Uterus (tissue), 3 donors: ENCODE measurements at regions not wholly inside any gene's neighbourhood (a gene's known extent, or its start where the extent isn't known, plus 50 kb on each side); places are given as distances from the start of the nearest gene placed in this dataset.
"Not testable (repeated sequence)": the region's sequence is repeated elsewhere in the genome, so short reads cannot be mapped to it uniquely, and the experiment has no call there.

Experiments
- DNase-seq, 2 donors: peaks; one replicate each; pipeline ENCODE4 v3.0.0-alpha.2; 2019 to 2020
- H3K27ac ChIP-seq, 2 donors: fragments of 200-600 bp; sonication (generic); 1 replicate in 1 of 2; 2 replicates in 1 of 2; pipeline ENCODE4 v1.5.1; 2016 to 2018
- H3K27me3 ChIP-seq, 2 donors: fragments of 200-600 bp; sonication (generic); one replicate each; pipeline ENCODE4 v1.5.1; 2018 to 2019; ENCODE audit warnings: control low read depth in 1 of 2
- H3K36me3 ChIP-seq, 2 donors: fragments of 200-600 bp; sonication (generic); one replicate each; pipeline ENCODE4 v1.5.1; 2019; ENCODE audit warnings: control low read depth in 1 of 2
- H3K4me1 ChIP-seq, 2 donors: fragments of 200-600 bp; sonication (generic); one replicate each; pipeline ENCODE4 v1.5.1; 2018 to 2019; ENCODE audit warnings: control low read depth in 1 of 2
- H3K4me3 ChIP-seq, 2 donors: fragments of 200-600 bp; sonication (generic); 1 replicate in 1 of 2; 2 replicates in 1 of 2; pipeline ENCODE4 v1.5.1; 2018 to 2019; ENCODE audit warnings: mild to moderate bottlenecking in 1 of 2
- H3K9me3 ChIP-seq, 2 donors: fragments of 200-600 bp; sonication (generic); one replicate each; pipeline ENCODE4 v1.5.1; 2019; ENCODE audit warnings: control low read depth in 1 of 2
- POLR2A ChIP-seq, 2 donors: fragments of 450-650 bp; IDR thresholded peaks; one replicate each; pipeline ENCODE4 v1.6.1; 2016; ENCODE audit warnings: antibody characterized with exemption in 2 of 2, mild to moderate bottlenecking in 1 of 2, moderate library complexity in 1 of 2
- intact Hi-C: fragments of 100-400 bp; cut with DNase I; formaldehyde crosslinking; loops from one replicate; pipeline ENCODE4 v1.15.1; 2023; ENCODE audit warnings: low total_unique reads
- TF ChIP-seq, protein P1 (sequence below), 4 experiments: fragments of 200-600 bp in 2 of 4; fragments of 450-650 bp in 2 of 4; sonication (generic) in 2 of 4; IDR thresholded peaks; one replicate each; pipeline ENCODE4 v1.5.1; 2016 to 2019; ENCODE audit warnings: antibody characterized with exemption in 4 of 4, mild to moderate bottlenecking in 2 of 4, moderate library complexity in 1 of 4
- donor health status: DM: yes; HTN: yes; CAD: no.

DNA sequence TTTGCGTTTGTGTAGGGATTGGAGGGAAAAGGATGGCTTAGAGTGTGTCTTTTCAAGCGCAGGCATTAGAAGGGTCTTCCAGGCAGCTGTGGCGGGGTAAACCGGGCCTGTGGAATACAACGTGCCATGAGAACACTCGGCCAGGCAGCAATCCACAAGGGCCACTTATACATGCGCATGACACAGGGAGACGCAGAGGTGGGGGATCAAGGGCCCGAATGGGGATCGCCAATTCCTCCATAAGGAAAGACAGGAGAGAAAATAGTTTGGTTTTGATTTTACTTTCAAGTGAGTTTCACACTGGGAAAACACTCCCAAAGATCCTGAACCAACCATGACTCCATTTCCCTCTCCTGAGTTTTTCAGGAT is 71.6 kb downstream of the SPRING1 start:
- Histone ChIP-seq H3K9me3 (no peaks in the 10 kb centered on the region), H3K4me3 (no peak overlapping the region), H3K27me3 (no peaks in the 10 kb centered on the region), H3K36me3 (no peaks in the 10 kb centered on the region), H3K27ac (no peak overlapping the region), H3K4me1 (no peaks in the 10 kb centered on the region)
- TF ChIP-seq POLR2A (IDR thresholded peaks at IDR 0.05), result no peak
- TF ChIP-seq, protein P1, sequence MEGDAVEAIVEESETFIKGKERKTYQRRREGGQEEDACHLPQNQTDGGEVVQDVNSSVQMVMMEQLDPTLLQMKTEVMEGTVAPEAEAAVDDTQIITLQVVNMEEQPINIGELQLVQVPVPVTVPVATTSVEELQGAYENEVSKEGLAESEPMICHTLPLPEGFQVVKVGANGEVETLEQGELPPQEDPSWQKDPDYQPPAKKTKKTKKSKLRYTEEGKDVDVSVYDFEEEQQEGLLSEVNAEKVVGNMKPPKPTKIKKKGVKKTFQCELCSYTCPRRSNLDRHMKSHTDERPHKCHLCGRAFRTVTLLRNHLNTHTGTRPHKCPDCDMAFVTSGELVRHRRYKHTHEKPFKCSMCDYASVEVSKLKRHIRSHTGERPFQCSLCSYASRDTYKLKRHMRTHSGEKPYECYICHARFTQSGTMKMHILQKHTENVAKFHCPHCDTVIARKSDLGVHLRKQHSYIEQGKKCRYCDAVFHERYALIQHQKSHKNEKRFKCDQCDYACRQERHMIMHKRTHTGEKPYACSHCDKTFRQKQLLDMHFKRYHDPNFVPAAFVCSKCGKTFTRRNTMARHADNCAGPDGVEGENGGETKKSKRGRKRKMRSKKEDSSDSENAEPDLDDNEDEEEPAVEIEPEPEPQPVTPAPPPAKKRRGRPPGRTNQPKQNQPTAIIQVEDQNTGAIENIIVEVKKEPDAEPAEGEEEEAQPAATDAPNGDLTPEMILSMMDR (IDR thresholded peaks at IDR 0.05), result no peak
- DNase-seq, result no peak
- intact Hi-C loops, result no loop called here

DNA sequence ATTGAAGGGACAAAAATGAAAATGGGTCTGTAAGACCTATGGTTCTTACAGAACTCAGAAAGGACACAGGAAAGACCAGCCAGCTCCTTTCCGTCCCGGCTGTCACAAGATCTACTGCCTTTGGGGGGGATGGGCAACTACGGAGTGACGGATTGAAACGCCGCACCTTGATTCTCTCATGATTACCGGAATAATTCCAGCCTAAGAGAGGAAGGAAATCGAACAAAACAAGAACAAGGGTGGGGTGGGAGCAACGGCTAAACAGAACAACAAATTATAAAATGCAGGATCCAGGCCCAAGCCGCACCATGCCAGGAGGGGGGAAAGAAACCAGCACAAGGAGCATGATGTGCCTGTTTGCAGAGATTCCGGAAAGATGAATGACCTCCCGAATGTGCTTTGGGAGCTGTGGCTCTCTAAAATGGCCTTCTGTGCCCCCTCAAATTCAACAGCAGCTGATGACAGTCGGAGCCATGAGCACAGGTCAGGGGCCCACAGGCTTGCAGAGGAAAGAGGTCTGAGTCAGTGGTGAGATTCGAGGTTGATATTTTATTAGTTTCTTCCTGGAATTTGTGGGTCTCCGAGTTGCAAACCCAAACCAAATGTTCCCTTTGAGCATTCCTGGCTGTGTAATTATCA is 72.1 kb downstream of the SPRING1 start:
- Histone ChIP-seq H3K4me3 (no peak overlapping the region), H3K9me3 (no peaks in the 10 kb centered on the region), H3K4me1 (no peaks in the 10 kb centered on the region), H3K36me3 (no peaks in the 10 kb centered on the region), H3K27me3 (no peaks in the 10 kb centered on the region), H3K27ac (no peak overlapping the region)
- DNase-seq, result no peak
- intact Hi-C loops, result no loop called here
- TF ChIP-seq POLR2A (IDR thresholded peaks at IDR 0.05), result no peak

- DNase-seq, result no peak
- Histone ChIP-seq H3K27me3 (no peaks in the 10 kb centered on the region), H3K9me3 (no peaks in the 10 kb centered on the region), H3K4me3 (no peak overlapping the region), H3K27ac (no peak overlapping the region), H3K4me1 (no peaks in the 10 kb centered on the region), H3K36me3 (no peaks in the 10 kb centered on the region)
- intact Hi-C loops, result no loop called here
- no peak for TF ChIP-seq POLR2A (IDR thresholded peaks at IDR 0.05)
- TF ChIP-seq, protein P1 (IDR thresholded peaks at IDR 0.05), result no peak
Observed at GRCh38 chr12:116664085-116664484, 73.8 kb downstream of the SPRING1 start.

GRCh38 chr12:116662612-116663144 is 75.2 kb downstream of the SPRING1 start:
- Histone ChIP-seq H3K4me3 (no peak overlapping the region), H3K9me3 (no peaks in the 10 kb centered on the region), H3K36me3 (no peaks in the 10 kb centered on the region), H3K27ac (no peak overlapping the region), H3K4me1 (no peaks in the 10 kb centered on the region), H3K27me3 (no peaks in the 10 kb centered on the region)
- DNase-seq, result no peak
- TF ChIP-seq POLR2A (IDR thresholded peaks at IDR 0.05), result no peak
- TF ChIP-seq, protein P1 (IDR thresholded peaks at IDR 0.05), result no peak
- intact Hi-C loops, result no loop called here

DNA sequence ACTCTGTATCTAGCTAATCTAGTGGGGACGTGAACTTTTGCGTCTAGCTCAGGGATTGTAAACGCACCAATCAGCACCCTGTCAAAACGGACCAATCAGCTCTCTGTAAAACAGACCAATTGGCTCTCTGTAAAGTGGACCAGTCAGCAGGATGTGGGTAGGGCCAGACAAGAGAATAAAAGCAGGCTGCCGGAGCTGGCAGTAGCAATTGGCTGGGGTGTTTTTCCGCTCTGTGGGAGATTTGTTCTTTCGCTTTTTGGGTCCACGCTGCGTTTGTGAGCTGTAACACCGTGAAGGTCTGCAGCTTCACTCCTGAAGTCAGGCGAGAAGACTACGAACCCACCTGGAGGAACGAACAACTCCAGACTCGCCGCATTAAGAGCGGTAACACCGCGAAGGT is 76.5 kb downstream of the SPRING1 start:
- Histone ChIP-seq H3K27ac (no peak overlapping the region), H3K36me3 (no peaks in the 10 kb centered on the region), H3K4me1 (no peaks in the 10 kb centered on the region), H3K9me3 (no peaks in the 10 kb centered on the region), H3K27me3 (no peaks in the 10 kb centered on the region), H3K4me3 (no peak overlapping the region)
- TF ChIP-seq, protein P1 (IDR thresholded peaks at IDR 0.05), result no peak
- TF ChIP-seq POLR2A (IDR thresholded peaks at IDR 0.05), result no peak
- intact Hi-C loops, result no loop called here
- DNase-seq, result no peak

GRCh38 chr12:116660740-116661139 is 77.1 kb downstream of the SPRING1 start:
- H3K27me3 ChIP-seq, H3K27ac ChIP-seq, intact Hi-C loops, DNase-seq, H3K36me3 ChIP-seq, H3K4me1 ChIP-seq, H3K9me3 ChIP-seq, H3K4me3 ChIP-seq: not testable (repeated sequence)
